MG63 (cell line): ENCODE measurements at regions not wholly inside any gene's neighbourhood (a gene's known extent, or its start where the extent isn't known, plus 50 kb on each side); places are given as distances from the start of the nearest gene placed in this dataset.
"Not testable (repeated sequence)": the region's sequence is repeated elsewhere in the genome, so short reads cannot be mapped to it uniquely, and the experiment has no call there.

Experiments
- DNase-seq: peaks from one replicate; pipeline ENCODE4 v3.0.0-alpha.2; 2020
- H3K27me3 ChIP-seq: fragments of 250-450 bp; sonication (Bioruptor Pico); 2 replicates; pipeline ENCODE4 v1.5.1; 2020; ENCODE audit warnings: mild to moderate bottlenecking, moderate library complexity
- H3K36me3 ChIP-seq: fragments of 250-450 bp; sonication (Bioruptor Pico); 2 replicates; pipeline ENCODE4 v1.5.1; 2020; ENCODE audit warnings: mild to moderate bottlenecking, moderate library complexity
- H3K4me3 ChIP-seq: fragments of 250-450 bp; sonication (Bioruptor Pico); 2 replicates; pipeline ENCODE4 v1.5.1; 2020; ENCODE audit warnings: mild to moderate bottlenecking, moderate library complexity
- H3K9me3 ChIP-seq: fragments of 250-450 bp; sonication (Bioruptor Pico); 2 replicates; pipeline ENCODE4 v1.5.1; 2020; ENCODE audit warnings: mild to moderate bottlenecking, moderate library complexity

GRCh38 chr6:115219645-115220044, 841.0 kb downstream of the FRK start:
- no peak overlapping the region for H3K4me3 ChIP-seq
- no peaks in the 10 kb centered on the region for H3K27me3 ChIP-seq
- H3K36me3 ChIP-seq = no peaks in the 10 kb centered on the region
- DNase-seq = no peak
- no peaks in the 10 kb centered on the region for H3K9me3 ChIP-seq

DNA sequence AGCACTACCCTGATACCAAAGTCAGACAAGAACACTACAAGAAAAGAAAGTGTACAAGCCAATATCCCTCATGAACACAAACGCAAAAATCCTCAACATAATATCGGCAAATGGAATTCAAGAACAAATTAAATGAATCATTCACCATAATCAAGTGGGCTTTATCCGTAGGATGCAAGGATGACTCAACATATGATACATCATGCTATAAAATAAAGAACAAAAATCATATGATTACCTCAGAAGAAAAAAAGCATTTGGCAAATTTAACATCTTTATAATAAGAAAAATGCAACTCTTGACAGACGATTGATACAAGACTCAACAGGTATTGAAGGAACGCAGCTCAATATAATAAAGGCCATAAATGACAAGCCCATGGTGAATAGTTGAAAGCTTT, 843.9 kb downstream of the FRK start:
- DNase-seq = no peak
- no peaks in the 10 kb centered on the region for H3K9me3 ChIP-seq
- no peak overlapping the region for H3K4me3 ChIP-seq
- no peaks in the 10 kb centered on the region for H3K36me3 ChIP-seq
- H3K27me3 ChIP-seq = no peaks in the 10 kb centered on the region

DNA sequence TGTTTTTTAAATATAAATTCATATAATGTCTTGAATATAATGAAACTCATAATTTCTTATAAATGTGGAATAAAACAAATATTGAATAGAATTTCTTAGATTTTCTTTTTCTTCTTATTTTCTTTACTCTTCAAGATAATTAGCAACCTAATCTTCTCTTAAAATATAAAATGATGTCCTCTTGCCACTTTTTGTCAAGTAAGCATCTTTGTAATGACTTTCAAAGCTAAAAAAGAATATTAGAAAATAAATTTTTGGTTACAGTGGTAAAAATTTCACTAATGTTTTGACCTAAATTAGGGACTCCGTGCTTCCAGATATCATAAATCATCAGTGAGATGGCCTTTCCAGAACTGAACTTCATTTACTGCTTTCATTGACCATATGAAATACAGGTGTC, 846.4 kb downstream of the FRK start:
- Histone ChIP-seq H3K9me3 (no peaks in the 10 kb centered on the region), H3K27me3 (no peaks in the 10 kb centered on the region), H3K4me3 (no peak overlapping the region), H3K36me3 (no peaks in the 10 kb centered on the region)
- no peak for DNase-seq

DNA sequence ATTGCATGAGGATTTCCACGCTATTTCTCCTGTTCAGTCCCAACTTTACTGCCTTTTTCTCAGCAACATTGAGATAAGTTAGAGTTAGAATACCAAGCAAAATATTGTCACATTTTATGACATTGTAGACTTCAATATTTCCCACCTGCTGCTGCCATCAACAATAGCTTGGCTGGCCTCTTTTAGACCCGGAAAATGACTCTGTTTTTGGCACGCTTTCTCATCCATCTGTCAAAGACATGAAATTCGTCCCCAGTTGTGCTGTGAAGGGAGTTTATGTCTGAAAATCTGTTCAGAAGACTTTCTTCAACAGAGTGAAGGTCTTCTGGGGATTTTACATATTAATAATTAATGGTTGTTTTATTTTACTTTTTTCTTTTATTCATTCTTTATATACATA, 857.3 kb downstream of the FRK start:
- Histone ChIP-seq H3K36me3 (no peaks in the 10 kb centered on the region), H3K9me3 (no peaks in the 10 kb centered on the region), H3K4me3 (no peak overlapping the region), H3K27me3 (no peaks in the 10 kb centered on the region)
- no peak for DNase-seq

- no peaks in the 10 kb centered on the region for H3K36me3 ChIP-seq
- DNase-seq = no peak
Observed at GRCh38 chr6:115194981-115195638, 852.3 kb upstream of the HS3ST5 start.

DNA sequence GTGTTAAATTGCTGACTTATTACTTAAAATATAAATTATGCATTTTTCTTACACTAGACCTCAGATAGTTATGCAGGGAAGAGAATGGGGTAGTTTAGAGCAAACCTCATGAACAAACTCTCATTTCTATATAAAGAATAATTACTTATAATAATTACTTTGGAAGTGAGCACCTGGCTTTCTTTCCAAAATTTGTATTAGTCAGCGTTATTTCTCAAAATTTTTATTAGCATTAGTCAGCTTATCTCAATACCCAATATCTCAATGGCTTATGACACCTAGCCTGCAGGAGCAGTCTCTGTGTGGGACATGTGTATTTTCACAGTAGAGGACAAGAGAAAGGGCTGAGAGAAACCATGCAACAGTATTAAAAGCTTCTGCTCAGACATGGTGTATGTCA, 849.2 kb upstream of the HS3ST5 start:
- H3K9me3 ChIP-seq = no peaks in the 10 kb centered on the region
- no peak overlapping the region for H3K4me3 ChIP-seq
- H3K27me3 ChIP-seq = no peaks in the 10 kb centered on the region
- no peaks in the 10 kb centered on the region for H3K36me3 ChIP-seq
- no peak for DNase-seq

More at GRCh38 chr6:115194981-115195638, 852.3 kb upstream of the HS3ST5 start:
- Histone ChIP-seq H3K27me3 (no peaks in the 10 kb centered on the region), H3K9me3 (no peaks in the 10 kb centered on the region), H3K4me3 (no peak overlapping the region)

- DNase-seq = no peak
- Histone ChIP-seq H3K27me3 (no peaks in the 10 kb centered on the region), H3K4me3 (no peak overlapping the region), H3K36me3 (no peaks in the 10 kb centered on the region), H3K9me3 (no peaks in the 10 kb centered on the region)
Observed at GRCh38 chr6:115190534-115190933, 847.7 kb upstream of the HS3ST5 start.

GRCh38 chr6:115175456-115175855, 832.6 kb upstream of the HS3ST5 start:
- H3K36me3 ChIP-seq, DNase-seq, H3K4me3 ChIP-seq, H3K9me3 ChIP-seq, H3K27me3 ChIP-seq: not testable (repeated sequence)

GRCh38 chr6:115165912-115166311, 823.1 kb upstream of the HS3ST5 start:
- H3K9me3 ChIP-seq, H3K4me3 ChIP-seq, H3K27me3 ChIP-seq, H3K36me3 ChIP-seq, DNase-seq: not testable (repeated sequence)

DNA sequence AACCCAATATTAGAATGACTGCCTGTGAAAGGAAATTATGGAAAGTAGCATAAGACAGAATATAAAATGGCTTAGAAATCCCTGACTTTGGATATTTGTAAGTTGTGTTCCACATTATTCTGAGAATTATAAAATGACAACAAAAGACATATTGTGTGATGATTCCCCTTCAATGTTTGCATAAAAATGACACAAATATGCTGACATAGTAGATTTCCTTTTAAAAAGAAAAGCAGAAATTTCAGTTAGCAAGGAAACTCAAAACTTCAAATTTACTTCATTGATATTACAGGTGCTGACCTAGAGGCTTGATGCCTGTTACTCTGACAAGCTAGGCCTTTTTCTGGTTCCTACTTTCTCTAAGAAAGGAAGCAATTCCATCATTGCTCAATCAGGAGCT, 816.9 kb upstream of the HS3ST5 start:
- Histone ChIP-seq H3K36me3 (no peaks in the 10 kb centered on the region), H3K9me3 (no peaks in the 10 kb centered on the region), H3K27me3 (no peaks in the 10 kb centered on the region)

GRCh38 chr6:115137910-115138309, 795.1 kb upstream of the HS3ST5 start:
- no peak overlapping the region for H3K4me3 ChIP-seq
- H3K27me3 ChIP-seq = no peaks in the 10 kb centered on the region
- no peak for DNase-seq
- H3K36me3 ChIP-seq = no peaks in the 10 kb centered on the region
- no peaks in the 10 kb centered on the region for H3K9me3 ChIP-seq

More for the DNA sequence above, 816.9 kb upstream of the HS3ST5 start:
- no peak for DNase-seq
- no peak overlapping the region for H3K4me3 ChIP-seq

DNA sequence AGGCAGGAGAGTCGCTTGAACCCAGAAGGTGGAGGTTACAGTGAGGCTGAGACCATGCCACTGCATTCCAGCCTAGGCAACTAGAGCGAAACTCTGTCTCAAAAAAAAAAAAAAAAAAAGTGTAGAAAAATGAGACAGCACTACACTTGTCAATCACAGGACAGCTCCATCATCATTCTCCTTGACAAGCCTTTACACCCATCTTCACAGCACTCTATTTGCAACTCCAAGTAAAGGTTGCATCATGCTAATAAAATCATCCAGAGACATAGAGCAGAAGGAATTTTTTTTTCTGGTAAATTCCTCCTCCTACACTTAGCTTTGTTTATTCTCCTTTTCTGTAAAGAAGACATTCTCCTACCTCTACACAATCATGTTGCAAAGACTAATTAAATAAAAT, 791.0 kb upstream of the HS3ST5 start:
- no peaks in the 10 kb centered on the region for H3K27me3 ChIP-seq
- H3K9me3 ChIP-seq = no peaks in the 10 kb centered on the region
- no peak for DNase-seq
- no peak overlapping the region for H3K4me3 ChIP-seq
- no peaks in the 10 kb centered on the region for H3K36me3 ChIP-seq

GRCh38 chr6:115131709-115132490, 789.1 kb upstream of the HS3ST5 start:
- H3K27me3 ChIP-seq = no peaks in the 10 kb centered on the region
- no peak for DNase-seq
- no peaks in the 10 kb centered on the region for H3K36me3 ChIP-seq
- H3K4me3 ChIP-seq = no peak overlapping the region
- no peaks in the 10 kb centered on the region for H3K9me3 ChIP-seq

- not testable (repeated sequence) for H3K4me3 ChIP-seq, H3K9me3 ChIP-seq, H3K36me3 ChIP-seq, DNase-seq, H3K27me3 ChIP-seq
Observed at GRCh38 chr6:115121513-115121912, 778.7 kb upstream of the HS3ST5 start.

- Histone ChIP-seq H3K4me3 (no peak overlapping the region), H3K27me3 (no peaks in the 10 kb centered on the region), H3K9me3 (no peaks in the 10 kb centered on the region), H3K36me3 (no peaks in the 10 kb centered on the region)
- no peak for DNase-seq
Observed at GRCh38 chr6:115120391-115120790, 777.6 kb upstream of the HS3ST5 start.

DNA sequence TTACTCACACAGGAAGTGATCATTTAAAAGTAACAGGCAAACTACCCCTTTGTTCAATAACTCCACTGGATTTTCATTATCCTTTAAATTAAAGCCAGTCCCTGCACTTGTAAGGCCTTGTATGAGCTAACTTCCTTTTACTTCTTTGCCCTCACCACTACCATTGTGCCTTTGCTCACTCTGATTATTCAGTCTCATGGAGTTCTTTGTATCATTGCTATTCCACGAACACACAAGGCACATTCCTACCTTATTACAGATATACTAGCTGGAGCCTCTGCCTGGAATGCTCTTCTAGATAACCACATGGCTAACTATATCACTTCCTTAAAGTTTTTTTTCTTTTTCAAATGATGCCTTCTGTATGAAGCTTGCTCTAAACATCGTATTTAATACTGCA, 748.6 kb upstream of the HS3ST5 start:
- Histone ChIP-seq H3K27me3 (no peaks in the 10 kb centered on the region), H3K36me3 (no peaks in the 10 kb centered on the region), H3K9me3 (no peaks in the 10 kb centered on the region), H3K4me3 (no peak overlapping the region)
- DNase-seq = no peak

DNA sequence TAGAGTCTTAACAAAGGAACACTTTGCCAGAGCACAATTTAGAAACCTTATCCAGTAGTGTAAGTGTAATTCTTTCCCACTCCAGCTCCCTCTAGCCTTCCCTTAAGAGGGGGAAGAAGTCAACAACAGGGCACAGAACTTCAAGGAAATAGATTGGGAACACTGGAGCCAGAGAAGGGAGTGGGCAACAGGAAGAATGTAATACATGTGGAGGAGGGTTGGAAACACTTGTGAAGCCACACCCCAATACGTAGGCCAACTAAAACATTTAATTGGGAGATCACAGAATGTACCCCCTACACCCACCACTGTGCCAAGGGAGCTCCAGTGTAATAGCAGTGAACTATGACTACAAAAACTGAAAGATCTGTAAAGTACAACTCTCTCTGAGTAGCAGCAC, 735.7 kb upstream of the HS3ST5 start:
- H3K9me3 ChIP-seq = no peaks in the 10 kb centered on the region
- no peak overlapping the region for H3K4me3 ChIP-seq
- H3K27me3 ChIP-seq = no peaks in the 10 kb centered on the region
- DNase-seq = no peak
- H3K36me3 ChIP-seq = no peaks in the 10 kb centered on the region

DNA sequence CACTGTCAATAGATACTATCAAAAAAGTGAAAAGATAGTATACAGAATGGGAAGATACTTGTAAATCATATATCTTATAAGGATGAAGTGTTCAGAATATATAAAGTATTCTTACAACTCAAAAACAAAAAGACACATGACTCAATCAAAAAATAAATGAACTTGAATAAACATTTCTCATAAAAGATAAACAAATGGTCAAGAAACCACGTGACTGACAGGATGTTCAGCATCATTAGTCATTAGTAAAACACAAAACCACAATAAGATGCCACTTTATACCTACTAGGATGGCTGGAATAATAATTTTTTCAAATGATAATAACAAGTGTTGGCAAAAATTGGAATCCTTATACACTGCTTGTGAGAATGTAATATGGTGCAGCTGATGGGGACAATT, 729.1 kb upstream of the HS3ST5 start:
- no peak for DNase-seq
- H3K36me3 ChIP-seq = no peaks in the 10 kb centered on the region
- no peaks in the 10 kb centered on the region for H3K9me3 ChIP-seq
- H3K27me3 ChIP-seq = no peaks in the 10 kb centered on the region
- no peak overlapping the region for H3K4me3 ChIP-seq
